Bone marrow (tissue), 2 donors: ENCODE measurements at regions not wholly inside any gene's neighbourhood (a gene's known extent, or its start where the extent isn't known, plus 50 kb on each side); places are given as distances from the start of the nearest gene placed in this dataset.
A peak's percentile ranks its signal among the peaks of the same experiment; 100 is the strongest.

Experiments used
- DNase-seq, 2 donors: peaks; one replicate each; lab custom pipeline; 2025; lab: John Stamatoyannopoulos, UW

DNA sequence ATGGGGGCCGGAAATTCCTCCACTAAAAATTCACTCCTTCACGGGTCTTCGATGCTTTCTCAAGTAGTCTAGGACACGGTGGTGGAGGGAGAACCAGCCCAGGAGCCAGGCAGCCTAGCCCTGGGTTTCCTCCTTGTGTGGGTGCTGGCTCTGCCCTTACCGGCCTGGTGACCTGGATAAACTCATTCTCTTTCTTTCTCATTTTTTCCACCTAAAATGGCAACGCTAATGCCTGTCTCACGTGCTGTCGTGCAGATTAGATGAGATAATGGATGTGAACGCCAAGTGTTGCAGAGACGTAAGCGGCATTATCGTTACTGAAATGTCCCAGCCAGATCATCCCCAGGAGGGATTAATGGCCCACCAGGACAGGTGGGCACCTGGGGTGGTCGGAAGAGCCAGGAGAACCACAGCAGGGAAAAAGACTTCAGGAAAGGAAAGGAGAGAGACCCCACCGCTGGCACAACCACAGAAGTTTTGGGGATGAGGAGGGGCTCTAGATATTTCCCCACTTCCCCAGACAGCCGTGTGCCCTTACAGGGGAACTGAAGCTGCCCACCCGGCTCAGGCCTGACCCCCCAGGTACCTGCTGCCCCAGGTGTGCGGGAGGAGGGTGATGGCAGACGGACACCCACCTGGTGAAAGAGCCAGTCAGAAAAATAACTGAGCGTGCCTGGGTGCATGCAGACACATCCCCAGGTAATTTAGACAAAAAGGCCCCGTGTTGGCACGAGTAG, 100.8 kb upstream of the ASAP2 start:
- DNase-seq: no peak

DNA sequence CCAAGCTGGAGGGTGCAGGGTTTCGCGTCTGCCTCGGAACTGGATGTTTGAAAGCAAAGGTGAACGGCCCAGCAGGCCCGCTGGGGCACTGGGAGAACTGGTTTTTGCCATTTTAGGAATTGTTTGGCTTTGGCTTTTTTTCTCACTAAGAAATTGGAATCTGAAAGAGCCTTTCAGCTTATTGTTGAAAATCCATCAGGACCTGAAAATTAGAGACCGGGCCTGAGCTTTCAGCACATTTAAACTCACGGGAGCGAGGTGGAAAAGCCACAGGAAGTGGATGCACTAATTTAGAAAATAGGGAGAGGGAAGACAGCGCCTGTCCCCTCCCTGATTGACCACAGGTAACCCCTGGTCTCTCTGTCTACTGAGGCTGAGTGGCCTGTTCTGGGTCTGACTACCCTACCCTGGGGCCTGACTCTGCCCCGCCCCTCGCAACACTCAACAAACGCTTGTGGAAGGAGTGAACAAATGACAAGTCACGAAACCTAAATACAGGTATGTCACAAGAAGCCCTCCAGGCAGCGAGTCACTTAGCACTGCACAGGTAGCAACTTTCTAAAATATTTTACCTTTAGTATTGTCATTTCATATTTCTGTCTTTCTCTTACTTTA, 100.3 kb upstream of the MBOAT2 start:
- no peak for DNase-seq

DNA sequence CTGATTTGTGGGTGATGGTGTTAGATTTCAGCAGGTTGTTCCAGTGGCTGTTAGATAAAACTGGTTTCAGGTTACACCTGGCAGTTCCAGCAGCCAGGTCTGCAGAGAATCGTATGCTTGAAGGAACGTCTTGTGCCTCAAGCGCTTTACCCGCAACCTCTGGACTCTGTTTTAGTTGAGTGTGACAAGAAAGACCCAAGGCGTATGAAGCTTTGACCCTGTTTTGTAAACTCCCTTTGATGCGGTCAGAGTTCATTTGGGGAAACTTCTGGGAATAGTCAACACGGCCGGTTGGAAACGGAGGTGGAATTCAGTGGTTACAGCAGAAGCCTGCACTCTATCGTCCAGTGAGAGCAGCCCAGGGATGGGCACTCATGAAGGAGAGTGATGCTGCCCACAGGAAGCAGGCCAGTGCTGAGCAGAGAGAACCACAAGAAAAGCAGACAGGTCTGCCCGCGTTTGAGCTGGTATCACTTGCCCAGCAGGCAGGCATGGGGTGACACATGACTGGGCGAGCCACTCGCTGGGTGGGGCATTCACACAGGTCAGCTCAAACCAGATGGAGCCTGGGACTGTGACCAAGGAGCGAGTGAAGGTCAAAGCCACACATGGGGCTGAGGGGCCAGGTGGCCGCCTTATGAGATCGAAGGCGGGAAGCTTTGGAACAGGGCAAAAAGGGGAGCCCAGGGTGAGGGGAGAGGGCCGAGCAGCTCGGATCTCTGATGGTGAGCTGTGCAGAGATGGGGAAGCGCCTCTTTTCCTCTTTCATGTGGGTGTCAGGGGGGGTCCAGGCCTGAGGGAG, 99.6 kb upstream of the MBOAT2 start:
- no peak for DNase-seq

DNA sequence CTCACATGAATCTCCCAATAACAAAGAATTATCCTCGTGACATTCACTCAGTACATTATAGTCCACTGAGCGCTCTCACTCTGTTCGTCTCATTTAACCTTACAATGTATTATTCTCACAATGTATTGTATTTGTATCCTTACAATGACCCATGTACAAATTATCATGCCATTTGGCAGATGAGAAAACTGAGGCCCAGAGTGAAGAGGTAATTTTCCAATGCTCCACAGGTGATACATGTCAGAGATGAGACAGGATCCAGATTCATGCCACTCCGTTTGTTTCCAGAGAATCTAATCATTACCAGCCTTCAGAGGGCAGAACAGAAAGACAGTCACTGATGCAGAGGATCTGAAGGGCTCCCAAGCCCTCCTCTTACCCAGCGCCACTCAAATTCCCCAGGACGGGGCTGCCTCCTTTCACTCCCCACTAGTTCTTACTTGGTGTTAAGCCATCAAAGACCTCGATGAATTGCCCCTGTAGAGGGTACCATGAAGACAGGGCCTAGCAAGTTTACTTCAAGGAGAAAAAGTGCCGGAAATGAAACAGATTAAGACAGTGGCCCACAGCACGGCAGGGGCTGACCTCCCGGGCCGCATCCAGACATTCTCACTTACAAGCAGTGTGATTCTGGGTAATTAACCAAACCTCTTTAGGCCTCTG, 98.4 kb upstream of the MBOAT2 start:
- DNase-seq: no peak

DNA sequence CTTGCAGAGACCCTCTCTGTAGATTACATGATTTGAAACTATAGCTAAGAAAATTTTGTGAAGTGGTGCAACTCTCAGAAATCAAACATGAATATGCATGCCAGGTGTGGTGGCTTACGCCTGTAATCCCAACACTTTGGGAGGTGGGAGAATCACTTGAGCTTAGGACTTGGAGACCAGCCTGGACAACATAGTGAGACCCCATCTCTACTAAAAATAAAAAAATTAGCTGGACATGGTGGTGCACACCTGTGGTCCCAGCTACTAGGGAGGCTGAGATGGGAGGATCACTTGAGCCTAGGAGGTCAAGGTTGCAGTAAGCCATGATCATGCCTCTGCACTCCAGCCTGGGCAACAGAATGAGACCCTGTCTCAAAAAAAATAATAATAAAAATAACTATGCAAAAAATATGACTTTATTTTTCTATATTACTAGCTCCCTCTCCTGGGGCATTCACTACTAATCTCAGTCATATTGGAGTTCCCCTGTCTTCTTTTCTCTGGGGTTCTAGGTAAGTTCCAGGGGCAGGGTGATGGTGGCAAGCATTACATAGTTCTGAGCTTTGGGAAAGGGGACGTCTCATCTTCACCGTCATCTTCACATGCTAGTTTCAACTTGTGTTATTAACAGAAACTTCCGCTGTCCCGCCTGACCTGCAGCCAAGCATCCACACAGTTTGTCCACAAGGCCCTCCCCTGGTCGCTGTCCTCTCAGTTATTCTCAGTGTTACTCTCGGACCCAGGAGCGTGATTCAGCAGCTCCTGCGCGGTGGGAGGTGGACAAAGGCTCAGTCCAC, 96.8 kb upstream of the MBOAT2 start:
- no peak for DNase-seq

DNA sequence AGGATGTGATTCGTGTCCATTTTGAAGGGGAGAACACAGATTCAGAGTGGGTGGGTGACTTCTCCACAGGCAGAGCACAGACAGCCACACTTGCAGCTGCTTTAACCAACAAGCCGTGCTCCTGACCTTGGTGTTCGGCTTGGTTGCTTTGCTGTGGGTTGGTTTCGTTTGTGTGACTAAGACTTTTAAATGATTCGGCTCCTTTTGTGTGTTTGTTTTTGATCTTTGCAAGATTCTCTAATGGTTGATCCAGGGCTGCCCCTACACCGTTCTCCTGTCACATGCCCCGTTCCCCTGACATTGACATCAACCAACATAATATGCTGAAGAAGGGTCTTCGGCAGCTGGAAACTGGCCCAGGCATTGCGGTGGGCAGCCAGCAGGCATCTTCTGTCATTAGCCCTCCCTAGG, 95.9 kb upstream of the MBOAT2 start:
- DNase-seq: no peak

DNA sequence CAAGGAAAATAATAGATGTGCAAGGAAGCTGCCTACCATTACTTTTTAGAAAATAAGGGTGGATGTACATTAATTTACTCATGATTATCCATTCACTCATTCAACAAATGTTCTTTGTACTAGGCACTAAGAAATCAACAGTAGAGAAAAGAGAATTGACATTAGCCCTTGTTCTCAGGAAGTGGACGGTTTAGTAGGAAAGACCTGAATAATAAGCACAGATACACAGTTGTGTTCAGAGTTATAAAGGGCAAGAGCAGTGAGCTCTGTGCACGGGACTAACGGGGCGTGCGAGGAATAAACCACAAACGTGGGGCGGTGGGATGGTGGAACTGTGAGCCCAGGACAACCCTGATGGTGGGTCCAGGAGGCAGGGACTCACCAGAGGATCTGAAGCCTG, 94.4 kb upstream of the MBOAT2 start:
- no peak for DNase-seq

DNA sequence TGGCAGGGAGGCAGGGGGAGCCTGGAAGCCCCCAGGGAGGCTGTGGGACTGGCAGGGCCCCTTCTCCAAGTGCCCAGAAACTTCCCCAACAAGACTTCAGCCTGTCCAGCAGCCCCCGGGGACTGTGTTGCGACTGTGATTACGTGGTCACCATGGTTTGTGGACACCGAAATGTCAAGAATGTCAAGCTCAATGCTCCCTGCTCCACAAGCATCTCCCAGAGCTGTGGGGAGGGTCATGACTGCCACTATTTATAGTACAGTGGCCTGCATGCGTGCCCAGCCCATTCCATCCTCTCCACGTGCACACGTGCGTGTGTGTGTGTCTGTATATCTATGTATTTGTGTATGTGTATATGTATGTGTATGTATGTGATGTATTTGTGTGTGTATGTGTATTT, 93.8 kb upstream of the MBOAT2 start:
- no peak for DNase-seq

DNA sequence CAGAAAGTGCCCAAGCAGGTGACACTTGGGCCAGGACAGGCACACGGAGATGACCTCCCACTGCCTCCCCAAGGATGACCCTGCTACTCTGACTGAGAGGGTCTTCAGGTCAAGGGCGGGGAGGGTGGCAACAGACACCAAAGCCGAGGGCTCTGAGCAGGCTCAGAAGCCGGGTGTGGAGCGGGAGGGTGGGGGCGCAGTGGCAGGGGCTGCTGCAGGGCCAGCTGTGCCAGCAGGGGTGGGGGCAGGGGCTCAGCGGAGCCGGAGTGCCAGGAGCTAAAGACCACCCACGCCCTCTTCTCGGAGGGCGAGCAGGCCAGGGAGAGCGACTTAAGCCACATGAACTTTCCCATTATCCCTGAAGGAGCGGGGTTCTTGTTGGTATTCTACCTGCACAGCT, 93.3 kb upstream of the MBOAT2 start:
- no peak for DNase-seq

DNA sequence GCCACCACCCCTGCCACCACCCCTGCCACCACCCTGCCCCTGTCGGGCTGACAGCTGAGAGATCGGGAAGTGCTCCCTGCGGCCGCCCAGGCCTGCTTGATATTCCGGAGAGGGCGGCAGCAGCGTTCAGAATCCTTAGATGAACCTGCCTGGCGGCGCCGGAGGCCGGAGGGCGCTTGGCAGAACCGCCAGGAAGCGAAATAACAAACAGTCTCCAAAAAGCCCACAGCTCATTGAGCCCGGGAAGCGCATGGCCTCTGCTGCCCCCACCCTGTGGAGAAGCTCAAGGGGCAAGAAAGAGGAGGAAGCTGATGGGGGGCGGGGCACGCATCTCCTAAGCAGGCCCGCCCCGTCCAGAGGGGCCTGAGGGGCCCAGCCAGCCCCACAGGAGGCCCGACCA, 92.2 kb upstream of the MBOAT2 start:
- DNase-seq: peak in 1 of 2 donors; percentile 31

DNA sequence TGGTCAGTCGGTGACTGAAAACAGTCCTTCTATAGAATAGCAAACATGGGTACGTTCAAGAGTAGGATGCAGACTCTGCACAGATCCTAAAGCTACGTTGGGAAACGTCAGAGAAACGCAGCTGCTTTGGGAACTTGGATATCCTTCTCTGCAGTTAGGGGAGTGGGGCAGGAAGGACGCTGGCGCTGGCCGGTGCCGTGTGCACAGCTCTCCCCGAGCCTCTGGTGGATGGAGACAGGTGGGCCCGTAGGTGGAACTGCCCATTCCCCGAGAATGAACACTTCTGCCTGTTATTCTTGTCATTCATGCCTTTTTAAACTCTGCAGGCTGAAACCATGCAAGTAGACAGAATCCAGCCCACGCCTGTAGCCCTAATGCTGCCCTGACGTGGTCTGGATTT, 91.7 kb upstream of the MBOAT2 start:
- no peak for DNase-seq

DNA sequence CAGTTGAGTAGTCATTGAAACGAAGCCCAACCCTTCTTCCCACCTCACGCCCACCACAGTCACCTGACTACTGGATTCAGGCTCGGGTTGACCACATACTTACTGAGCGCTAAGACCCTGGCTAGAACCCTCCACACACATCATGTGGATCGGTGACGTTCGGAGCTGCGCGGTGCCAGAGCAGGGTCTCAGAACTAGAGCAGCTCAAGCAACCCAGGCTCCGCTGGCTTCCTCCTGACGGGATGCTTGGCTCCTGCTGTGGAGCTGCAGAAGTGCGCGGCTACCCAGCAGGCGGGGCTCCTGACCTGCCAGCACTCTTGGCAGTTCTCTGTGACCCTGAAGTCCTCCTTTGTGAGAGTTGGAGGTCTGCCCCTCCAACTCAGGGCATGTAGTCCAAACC, 90.6 kb upstream of the MBOAT2 start:
- no peak for DNase-seq

DNA sequence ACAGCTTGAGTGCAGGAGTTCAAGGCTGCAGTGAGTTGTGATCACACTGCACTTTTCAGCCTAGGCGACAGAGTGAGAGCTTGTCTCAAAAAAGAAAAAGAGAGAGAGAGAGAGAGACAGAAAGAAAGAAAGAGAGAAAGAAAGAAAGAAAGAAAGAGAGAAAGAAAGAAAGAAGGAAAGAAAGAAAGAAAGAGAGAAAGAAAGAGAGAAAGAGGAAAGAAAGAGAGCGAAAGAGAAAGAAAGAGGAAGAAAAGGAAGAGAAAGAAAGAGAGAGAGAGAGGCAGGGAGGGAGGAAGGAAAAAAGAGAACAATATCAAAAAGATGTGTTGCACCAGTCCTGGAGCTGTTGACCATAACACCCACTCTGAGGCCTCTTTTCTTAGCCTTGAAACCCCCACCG, 89.8 kb upstream of the MBOAT2 start:
- no peak for DNase-seq

DNA sequence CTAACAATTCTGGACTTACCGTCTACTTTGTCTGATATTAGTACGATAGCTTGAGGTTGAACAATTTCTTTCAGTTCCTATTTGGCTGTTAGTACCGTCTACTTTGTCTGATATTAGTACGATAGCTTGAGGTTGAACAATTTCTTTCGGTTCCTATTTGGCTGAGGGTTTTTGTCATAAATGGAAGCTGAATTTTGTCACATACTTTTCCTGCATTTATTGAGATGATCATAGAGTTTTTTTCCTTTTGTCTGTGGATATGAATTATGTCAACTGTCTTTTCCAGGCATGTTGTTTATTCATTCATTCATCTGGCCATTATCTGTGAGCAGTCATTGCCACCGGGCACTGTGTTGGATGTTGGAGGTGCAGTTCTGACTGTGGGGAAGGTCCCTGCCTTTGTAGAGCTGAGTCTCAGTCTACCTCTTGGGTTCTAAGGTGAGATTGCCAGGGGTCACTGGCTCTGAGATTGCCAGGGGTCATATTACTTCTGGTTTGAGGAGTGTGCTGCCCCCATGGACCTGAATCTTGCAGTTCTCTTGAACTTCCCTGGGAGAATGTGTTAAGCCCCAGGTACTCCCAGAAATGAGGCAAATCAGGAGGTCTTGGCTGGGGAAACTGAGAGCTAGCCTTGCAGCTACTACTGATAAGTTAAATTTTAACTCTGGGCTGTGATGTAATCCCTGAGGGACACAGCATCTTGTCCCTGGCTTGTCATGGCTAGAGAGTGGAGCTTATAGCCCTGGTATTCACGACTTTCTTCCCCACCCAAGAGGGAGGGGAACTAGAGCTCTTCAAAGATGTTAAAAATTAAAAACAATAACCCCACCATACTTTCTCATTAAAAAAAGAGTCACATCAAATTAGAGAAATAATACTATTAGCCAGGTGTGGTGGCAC, 89.1 kb upstream of the MBOAT2 start:
- DNase-seq: no peak

DNA sequence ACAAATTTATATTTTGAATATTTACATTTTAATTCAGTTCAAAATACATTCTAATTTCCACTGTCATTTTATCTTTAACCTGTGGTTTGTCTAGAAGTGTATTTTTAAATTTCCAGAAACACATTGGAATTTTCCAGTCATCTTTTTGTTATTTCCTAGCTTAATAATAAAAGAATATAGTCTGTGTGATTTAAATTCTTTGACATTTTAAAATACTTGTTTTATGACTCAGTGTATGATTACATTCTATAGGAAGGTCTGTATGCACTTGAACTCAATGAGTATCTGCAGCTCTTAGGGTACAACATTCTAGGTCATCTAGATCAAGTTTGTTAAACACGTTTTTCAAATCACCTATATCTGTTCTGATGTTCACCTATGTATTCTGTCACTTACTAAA, 88.3 kb upstream of the MBOAT2 start:
- no peak for DNase-seq

DNA sequence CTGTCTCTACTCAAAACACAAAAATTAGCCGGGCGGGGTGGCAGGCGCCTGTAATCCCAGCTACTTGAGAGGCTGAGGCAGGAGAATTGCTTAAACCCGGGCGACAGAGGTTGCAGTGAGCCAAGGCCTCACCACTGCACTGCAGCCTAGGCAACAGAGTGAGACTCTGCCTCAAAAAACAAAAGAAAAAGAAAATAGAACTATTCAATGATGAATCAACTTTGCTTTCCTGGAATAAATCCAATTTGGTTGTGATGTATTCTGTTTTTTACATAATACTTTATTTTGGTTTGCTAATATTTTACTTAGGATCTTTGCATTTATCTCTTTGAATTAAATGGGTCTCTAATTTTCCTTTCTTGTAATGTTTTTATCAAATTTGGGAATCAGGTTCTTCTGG, 86.3 kb upstream of the MBOAT2 start:
- no peak for DNase-seq

DNA sequence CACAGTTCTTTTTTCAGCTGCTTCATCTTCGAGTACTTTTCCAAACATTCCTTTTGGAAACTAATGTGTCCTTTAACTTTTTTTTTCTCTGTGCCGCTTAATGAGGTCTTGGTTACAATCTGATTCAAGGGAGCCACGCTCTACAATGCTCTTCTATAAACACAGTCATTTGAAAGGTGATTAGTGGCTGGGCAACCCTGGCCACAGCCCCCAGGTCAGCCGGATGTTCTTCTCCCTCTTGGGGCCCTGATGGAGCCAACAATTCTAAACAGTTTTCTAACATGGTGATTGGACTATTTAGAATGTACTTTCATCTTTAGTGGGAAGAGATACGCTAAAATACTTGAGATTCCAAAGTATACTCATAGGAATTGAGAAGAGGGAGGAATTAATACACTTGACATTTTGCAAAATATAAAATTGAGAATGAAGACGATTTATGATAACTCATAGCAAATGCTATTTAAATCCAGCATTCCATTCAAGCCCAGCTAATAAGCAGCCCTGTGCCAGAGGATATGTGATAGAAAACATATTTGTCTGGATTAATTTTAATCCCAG, 83.7 kb upstream of the MBOAT2 start:
- DNase-seq: no peak

DNA sequence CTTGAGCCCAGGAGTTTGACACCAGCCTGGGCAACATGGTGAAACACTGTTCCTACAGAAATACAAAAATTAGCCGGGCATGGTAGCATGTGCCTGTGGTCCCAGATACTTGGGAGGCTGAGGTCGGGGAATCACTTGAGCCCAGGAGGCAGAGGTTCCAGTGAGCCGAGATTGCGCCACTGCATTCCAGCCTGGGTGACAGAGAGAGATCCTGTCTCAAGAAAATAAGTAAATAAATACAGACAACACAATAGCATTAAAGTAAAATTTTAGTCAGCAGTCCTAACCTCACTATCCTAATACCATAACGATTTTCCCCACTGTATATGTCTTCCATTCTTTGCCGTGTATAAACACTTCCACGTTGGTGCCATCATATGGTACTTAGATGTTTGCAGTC, 83.0 kb upstream of the MBOAT2 start:
- DNase-seq: no peak

DNA sequence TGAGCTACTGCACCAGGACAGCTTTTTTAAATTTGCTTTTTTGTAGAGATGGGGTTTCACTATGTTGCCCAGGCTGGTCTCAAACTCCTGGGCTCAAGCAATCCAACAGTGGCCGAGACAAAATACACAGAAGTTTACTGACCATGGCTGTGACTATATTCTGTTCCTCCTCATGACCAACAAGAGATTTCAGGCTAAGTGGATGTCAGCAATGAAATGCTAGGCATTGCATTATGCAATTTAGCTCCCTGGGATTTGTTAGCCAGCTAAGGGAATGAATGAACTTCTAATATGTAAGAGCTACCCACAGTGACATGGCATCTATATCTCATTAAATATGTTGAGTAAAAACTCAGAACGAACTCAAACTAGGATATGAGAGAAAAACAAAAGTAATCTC, 81.9 kb upstream of the MBOAT2 start:
- DNase-seq: no peak

DNA sequence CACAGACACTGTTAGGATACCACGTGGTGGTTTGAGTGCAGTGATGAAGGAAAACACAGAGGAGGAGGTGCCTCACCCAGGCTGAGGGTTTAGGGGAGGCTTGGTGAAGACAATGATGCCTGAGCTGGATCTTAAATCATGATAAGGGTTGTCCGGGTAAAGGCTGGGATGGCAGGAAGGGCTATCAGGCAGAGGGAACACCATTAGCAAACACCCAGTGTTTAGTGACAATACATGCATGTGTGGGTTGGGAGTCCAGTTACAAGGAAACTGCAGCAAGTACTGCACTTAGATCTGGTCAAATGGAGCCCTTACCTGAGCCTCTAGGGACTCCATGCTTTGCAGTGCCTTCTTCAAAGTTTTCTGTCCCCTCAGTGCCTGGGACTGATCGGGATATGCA, 79.8 kb upstream of the MBOAT2 start:
- DNase-seq: no peak

DNA sequence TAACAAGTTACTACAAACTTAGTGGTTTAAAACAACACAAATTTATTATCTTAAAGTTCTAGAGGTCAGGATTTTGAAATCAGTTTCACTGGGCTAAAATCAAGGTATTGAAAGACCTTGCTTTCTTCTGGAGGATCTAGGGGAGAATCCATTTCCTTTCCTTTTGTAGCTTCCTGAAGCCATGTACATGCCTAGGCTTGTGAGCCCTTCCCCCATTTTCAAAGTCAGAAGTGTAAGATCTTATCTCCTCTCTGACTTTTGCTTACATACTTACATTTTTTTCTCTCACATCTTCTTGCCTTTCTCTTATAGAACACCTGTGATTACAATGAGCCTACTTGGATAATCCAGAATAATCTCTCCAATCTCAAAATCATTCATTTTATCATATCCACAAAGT, 78.7 kb upstream of the MBOAT2 start:
- no peak for DNase-seq
